SH-SY5Y (cell line): ENCODE measurements at regions not wholly inside any gene's neighbourhood (a gene's known extent, or its start where the extent isn't known, plus 50 kb on each side); places are given as distances from the start of the nearest gene placed in this dataset.

ENCODE experiments used
- GATA2 ChIP-seq: IDR thresholded peaks from 2 replicates; pipeline ENCODE4 v1.6.1; 2011; ENCODE audit warnings: mild to moderate bottlenecking, low read depth, low read length
- GATA3 ChIP-seq: IDR thresholded peaks from 2 replicates; pipeline ENCODE4 v1.6.1; 2011; ENCODE audit warnings: low read depth, mild to moderate bottlenecking, low read length, moderate library complexity

GRCh38 chr15:96564546-96564945, 234.0 kb downstream of the NR2F2 start:
- TF ChIP-seq GATA3 = no peak
- TF ChIP-seq GATA2 = no peak
